ENCODE measurements at regions not wholly inside any gene's neighbourhood (a gene's known extent, or its start where the extent isn't known, plus 50 kb on each side); places are given as distances from the start of the nearest gene placed in this dataset.

GRCh38 chr18:78619854-78620253 is 359.8 kb upstream of the SALL3 start:
- Histone ChIP-seq H3K36me3 (ENCODE audit: control insufficient read depth, low read length) (no peaks in the 10 kb centered on the region), H3K9me3 (ENCODE audit: control insufficient read depth, insufficient read depth, low read length) (peaks cover 3% of the 10 kb centered on the region; the same call in 1 of the 2 replicates), H3K27ac (ENCODE audit: low read depth, low read length) (no peak overlapping the region), H3K27me3 (ENCODE audit: control insufficient read depth, low read length) (no peaks in the 10 kb centered on the region), H3K4me2 (ENCODE audit: low read length) (no peak overlapping the region), H3K79me2 (ENCODE audit: control insufficient read depth, low read length) (no peaks in the 10 kb centered on the region), H3K4me3 (ENCODE audit: low read length) (no peak overlapping the region), H3F3A (ENCODE audit: control insufficient read depth, insufficient read depth) (no peaks in the 10 kb centered on the region), H4K20me1 (ENCODE audit: control insufficient read depth, insufficient read depth, low read depth, low read length) (no peaks in the 10 kb centered on the region), H3K9me2 (replicated peaks; ENCODE audit: control insufficient read depth, low read length) (no peaks in the 10 kb centered on the region), H3K4me1 (ENCODE audit: control insufficient read depth, low read length) (no peaks in the 10 kb centered on the region)
- TF ChIP-seq CTCF (IDR thresholded peaks at IDR 0.05; ENCODE audit: low read depth, low read length, poor library complexity, severe bottlenecking) (no peak), EZH2phosphoT487 (IDR thresholded peaks at IDR 0.05; ENCODE audit: borderline replicate concordance, low read length) (no peak)

GRCh38 chr18:78620326-78620725 is 359.3 kb upstream of the SALL3 start:
- no peaks in the 10 kb centered on the region for H3F3A ChIP-seq (ENCODE audit: control insufficient read depth, insufficient read depth)

GRCh38 chr18:78621141-78621755 is 358.4 kb upstream of the SALL3 start:
- Histone ChIP-seq H3K36me3 (ENCODE audit: control insufficient read depth, low read length) (no peaks in the 10 kb centered on the region), H3K4me1 (ENCODE audit: control insufficient read depth, low read length) (peaks cover 10% of the 10 kb centered on the region), H3K79me2 (ENCODE audit: control insufficient read depth, low read length) (no peaks in the 10 kb centered on the region), H3K9me2 (replicated peaks; ENCODE audit: control insufficient read depth, low read length) (no peaks in the 10 kb centered on the region), H3K9me3 (ENCODE audit: control insufficient read depth, insufficient read depth, low read length) (peaks cover 3% of the 10 kb centered on the region; the same call in 1 of the 2 replicates), H3K4me2 (ENCODE audit: low read length) (no peak overlapping the region), H3K27me3 (ENCODE audit: control insufficient read depth, low read length) (no peaks in the 10 kb centered on the region), H3K4me3 (ENCODE audit: low read length) (no peak overlapping the region), H3F3A (ENCODE audit: control insufficient read depth, insufficient read depth) (no peaks in the 10 kb centered on the region), H3K27ac (ENCODE audit: low read depth, low read length) (no peak overlapping the region), H4K20me1 (ENCODE audit: control insufficient read depth, insufficient read depth, low read depth, low read length) (no peaks in the 10 kb centered on the region)
- no peak for TF ChIP-seq CTCF (IDR thresholded peaks at IDR 0.05; ENCODE audit: low read depth, low read length, poor library complexity, severe bottlenecking)
- TF ChIP-seq EZH2phosphoT487 (IDR thresholded peaks at IDR 0.05; ENCODE audit: borderline replicate concordance, low read length): no peak

More at GRCh38 chr18:78620326-78620725, 359.3 kb upstream of the SALL3 start:
- no peaks in the 10 kb centered on the region for H3K36me3 ChIP-seq (ENCODE audit: control insufficient read depth, low read length)
- peaks cover 3% of the 10 kb centered on the region; the same call in 1 of the 2 replicates for H3K9me3 ChIP-seq (ENCODE audit: control insufficient read depth, insufficient read depth, low read length)
- no peaks in the 10 kb centered on the region for H3K79me2 ChIP-seq (ENCODE audit: control insufficient read depth, low read length)
- no peaks in the 10 kb centered on the region for H4K20me1 ChIP-seq (ENCODE audit: control insufficient read depth, insufficient read depth, low read depth, low read length)
- no peak for TF ChIP-seq CTCF (IDR thresholded peaks at IDR 0.05; ENCODE audit: low read depth, low read length, poor library complexity, severe bottlenecking)
- no peak for TF ChIP-seq EZH2phosphoT487 (IDR thresholded peaks at IDR 0.05; ENCODE audit: borderline replicate concordance, low read length)
- no peak overlapping the region for H3K4me2 ChIP-seq (ENCODE audit: low read length)
- H3K9me2 ChIP-seq (replicated peaks; ENCODE audit: control insufficient read depth, low read length): no peaks in the 10 kb centered on the region
- no peak overlapping the region for H3K4me3 ChIP-seq (ENCODE audit: low read length)
- H3K27ac ChIP-seq (ENCODE audit: low read depth, low read length): no peak overlapping the region
- H3K4me1 ChIP-seq (ENCODE audit: control insufficient read depth, low read length): peaks cover under 1% of the 10 kb centered on the region
- H3K27me3 ChIP-seq (ENCODE audit: control insufficient read depth, low read length): no peaks in the 10 kb centered on the region
